NCI-H460 (cell line): ENCODE measurements at regions not wholly inside any gene's neighbourhood (a gene's known extent, or its start where the extent isn't known, plus 50 kb on each side); places are given as distances from the start of the nearest gene placed in this dataset.

Experiments
- DNase-seq: peaks from one replicate; pipeline ENCODE4 v3.0.0-alpha.2; 2016; ENCODE audit warnings: low read depth; ENCODE audit errors: extremely low read depth

- DNase-seq = no peak
Measured at GRCh38 chr15:47411733-47412132, 305.6 kb upstream of the SEMA6D start.

- DNase-seq = no peak
Measured at GRCh38 chr15:47412136-47412535, 305.2 kb upstream of the SEMA6D start.

GRCh38 chr15:47412802-47413201, 304.5 kb upstream of the SEMA6D start:
- DNase-seq = no peak

- no peak for DNase-seq
Measured at GRCh38 chr15:47414207-47414606, 303.1 kb upstream of the SEMA6D start.

GRCh38 chr15:47415539-47415971, 301.8 kb upstream of the SEMA6D start:
- DNase-seq = no peak

- DNase-seq = no peak
Measured at GRCh38 chr15:47422881-47423665, 294.2 kb upstream of the SEMA6D start.

GRCh38 chr15:47427463-47427862, 289.8 kb upstream of the SEMA6D start:
- DNase-seq = no peak

- no peak for DNase-seq
Measured at GRCh38 chr15:47429376-47429775, 287.9 kb upstream of the SEMA6D start.

- no peak for DNase-seq
Measured at GRCh38 chr15:47431501-47431900, 285.8 kb upstream of the SEMA6D start.

- no peak for DNase-seq
Measured at GRCh38 chr15:47432826-47433225, 284.5 kb upstream of the SEMA6D start.

GRCh38 chr15:47434596-47434995, 282.7 kb upstream of the SEMA6D start:
- no peak for DNase-seq

- DNase-seq = no peak
Measured at GRCh38 chr15:47437491-47437890, 279.8 kb upstream of the SEMA6D start.

GRCh38 chr15:47439146-47440111, 277.9 kb upstream of the SEMA6D start:
- DNase-seq = no peak

- no peak for DNase-seq
Measured at GRCh38 chr15:47442371-47442770, 274.9 kb upstream of the SEMA6D start.

GRCh38 chr15:47443839-47444238, 273.5 kb upstream of the SEMA6D start:
- DNase-seq = no peak

- no peak for DNase-seq
Measured at GRCh38 chr15:47445723-47446392, 271.4 kb upstream of the SEMA6D start.

GRCh38 chr15:47460795-47461573, 256.3 kb upstream of the SEMA6D start:
- DNase-seq = no peak

GRCh38 chr15:47461652-47462141, 255.6 kb upstream of the SEMA6D start:
- DNase-seq = no peak

- DNase-seq = no peak
Measured at GRCh38 chr15:47466357-47466756, 250.9 kb upstream of the SEMA6D start.

- DNase-seq = no peak
Measured at GRCh38 chr15:47470983-47471382, 246.3 kb upstream of the SEMA6D start.
